Dedifferentiated amniotic fluid mesenchymal stem cell (primary cell): ENCODE measurements at regions not wholly inside any gene's neighbourhood (a gene's known extent, or its start where the extent isn't known, plus 50 kb on each side); places are given as distances from the start of the nearest gene placed in this dataset.
"Not testable (repeated sequence)": the region's sequence is repeated elsewhere in the genome, so short reads cannot be mapped to it uniquely, and the experiment has no call there.

Experiments used
- DNase-seq: peaks from one replicate; pipeline ENCODE4 v3.0.0-alpha.2; 2016; ENCODE audit errors: extremely low spot score

GRCh38 chr6:85864453-85865401, 222.0 kb upstream of the SYNCRIP start:
- peak; percentile 15 for DNase-seq

GRCh38 chr6:85856235-85856634, 213.5 kb upstream of the SYNCRIP start:
- no peak for DNase-seq

- not testable (repeated sequence) for DNase-seq
Observed at GRCh38 chr6:85838351-85839119, 195.8 kb upstream of the SYNCRIP start.

- DNase-seq = no peak
Observed at GRCh38 chr6:85828973-85829372, 186.3 kb upstream of the SYNCRIP start.

- DNase-seq = no peak
Observed at GRCh38 chr6:85826997-85827396, 184.3 kb upstream of the SYNCRIP start.

GRCh38 chr6:85824329-85824728, 181.6 kb upstream of the SYNCRIP start:
- DNase-seq = no peak

GRCh38 chr6:85810558-85810957, 167.9 kb upstream of the SYNCRIP start:
- no peak for DNase-seq

- DNase-seq = no peak
Observed at GRCh38 chr6:85803721-85804120, 161.0 kb upstream of the SYNCRIP start.

- DNase-seq = no peak
Observed at GRCh38 chr6:85802162-85802561, 159.5 kb upstream of the SYNCRIP start.

GRCh38 chr6:85798931-85799652, 156.4 kb upstream of the SYNCRIP start:
- no peak for DNase-seq

GRCh38 chr6:85797993-85798392, 155.3 kb upstream of the SYNCRIP start:
- no peak for DNase-seq

- no peak for DNase-seq
Observed at GRCh38 chr6:85795945-85796344, 153.3 kb upstream of the SYNCRIP start.

- DNase-seq = no peak
Observed at GRCh38 chr6:85792254-85792653, 149.6 kb upstream of the SYNCRIP start.

GRCh38 chr6:85775883-85776282, 133.2 kb upstream of the SYNCRIP start:
- no peak for DNase-seq

GRCh38 chr6:85772641-85773040, 130.0 kb upstream of the SYNCRIP start:
- no peak for DNase-seq

- DNase-seq = no peak
Observed at GRCh38 chr6:85771925-85772430, 129.3 kb upstream of the SYNCRIP start.

- DNase-seq = no peak
Observed at GRCh38 chr6:85771455-85771854, 128.8 kb upstream of the SYNCRIP start.

- no peak for DNase-seq
Observed at GRCh38 chr6:85764844-85765243, 122.2 kb upstream of the SYNCRIP start.

GRCh38 chr6:85756982-85757381, 114.3 kb upstream of the SYNCRIP start:
- DNase-seq = peak; percentile 59

GRCh38 chr6:85754894-85755293, 112.2 kb upstream of the SYNCRIP start:
- DNase-seq = no peak

- DNase-seq = no peak
Observed at GRCh38 chr6:85752602-85753001, 109.9 kb upstream of the SYNCRIP start.
